Right renal pelvis (tissue), 4 donors: ENCODE measurements at regions not wholly inside any gene's neighbourhood (a gene's known extent, or its start where the extent isn't known, plus 50 kb on each side); places are given as distances from the start of the nearest gene placed in this dataset.
"Not testable (repeated sequence)": the region's sequence is repeated elsewhere in the genome, so short reads cannot be mapped to it uniquely, and the experiment has no call there.

ENCODE experiments used
- DNase-seq, 4 donors: peaks; one replicate each; pipeline ENCODE4 v3.0.0-alpha.2; 2013; ENCODE audit warnings: low read depth in 4 of 4, low spot score in 3 of 4, missing footprints in 1 of 4

- DNase-seq = no peak
Measured at GRCh38 chr5:86671536-86671935, 53.8 kb downstream of the COX7C start.

- no peak for DNase-seq
Measured at GRCh38 chr5:86674069-86674468, 56.3 kb downstream of the COX7C start.

DNA sequence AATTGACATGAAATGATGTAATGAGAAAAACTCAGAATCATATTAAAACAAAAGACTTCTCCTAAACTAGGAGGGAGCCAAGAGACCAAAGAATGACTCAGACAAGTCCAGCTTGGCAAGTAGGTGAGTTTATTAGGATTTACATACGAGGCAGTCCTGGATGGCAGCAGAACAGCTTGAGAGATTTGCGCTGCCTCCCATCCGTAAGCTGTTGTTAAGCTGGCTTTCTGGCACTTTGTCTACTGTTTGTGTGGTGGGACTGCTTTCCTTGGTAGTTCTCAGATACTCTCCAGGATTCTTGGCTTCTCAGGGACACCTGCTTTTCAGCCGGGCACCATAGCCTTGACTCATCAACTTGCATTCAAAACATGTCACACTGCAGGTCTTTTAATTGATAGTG lies 57.6 kb downstream of the COX7C start:
- no peak for DNase-seq

GRCh38 chr5:86679529-86679928 lies 61.8 kb downstream of the COX7C start:
- DNase-seq = peak; percentile 10 to 27 (median 22)

GRCh38 chr5:86679949-86680348 lies 62.2 kb downstream of the COX7C start:
- DNase-seq = no peak

DNA sequence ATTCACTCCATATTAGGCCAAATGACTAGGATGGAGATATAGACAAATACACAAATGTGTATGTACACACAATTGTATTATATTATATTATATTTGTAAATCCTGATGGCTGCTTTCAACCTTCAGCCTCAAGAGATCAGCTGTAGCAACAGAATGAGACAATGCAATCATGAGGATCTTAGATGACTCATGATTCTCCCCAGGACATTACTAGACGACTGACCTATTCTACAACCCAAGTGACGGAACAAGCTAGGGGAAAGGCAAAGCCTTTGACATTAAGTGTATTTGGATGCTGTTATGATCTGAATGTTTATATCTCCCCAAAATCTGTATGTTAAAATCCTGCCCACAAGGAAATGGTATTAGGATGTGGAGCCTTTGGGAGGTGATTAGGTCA lies 66.5 kb downstream of the COX7C start:
- no peak for DNase-seq

DNA sequence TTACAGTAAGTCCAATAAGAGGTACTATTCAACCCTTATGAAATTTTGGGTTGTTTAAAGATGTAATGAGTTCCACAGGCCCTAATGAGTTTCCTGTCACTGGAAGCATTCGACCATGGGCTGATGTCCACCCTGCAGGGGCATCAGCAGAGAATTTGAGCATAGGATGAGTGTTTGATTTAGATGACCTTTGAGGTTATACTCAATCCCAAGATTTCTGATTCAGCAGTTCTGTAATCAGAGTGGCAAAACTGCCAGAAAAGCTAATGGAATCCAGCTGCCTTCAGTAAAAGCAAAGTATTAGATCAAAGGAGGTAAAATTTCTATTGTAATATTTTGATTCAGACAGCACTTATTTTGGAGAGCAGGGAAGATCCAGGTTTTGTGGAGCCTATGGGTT lies 68.3 kb downstream of the COX7C start:
- DNase-seq = no peak

- DNase-seq = peak in 1 of 4 donors; percentile 52
Measured at GRCh38 chr5:86688406-86688805, 70.7 kb downstream of the COX7C start.

DNA sequence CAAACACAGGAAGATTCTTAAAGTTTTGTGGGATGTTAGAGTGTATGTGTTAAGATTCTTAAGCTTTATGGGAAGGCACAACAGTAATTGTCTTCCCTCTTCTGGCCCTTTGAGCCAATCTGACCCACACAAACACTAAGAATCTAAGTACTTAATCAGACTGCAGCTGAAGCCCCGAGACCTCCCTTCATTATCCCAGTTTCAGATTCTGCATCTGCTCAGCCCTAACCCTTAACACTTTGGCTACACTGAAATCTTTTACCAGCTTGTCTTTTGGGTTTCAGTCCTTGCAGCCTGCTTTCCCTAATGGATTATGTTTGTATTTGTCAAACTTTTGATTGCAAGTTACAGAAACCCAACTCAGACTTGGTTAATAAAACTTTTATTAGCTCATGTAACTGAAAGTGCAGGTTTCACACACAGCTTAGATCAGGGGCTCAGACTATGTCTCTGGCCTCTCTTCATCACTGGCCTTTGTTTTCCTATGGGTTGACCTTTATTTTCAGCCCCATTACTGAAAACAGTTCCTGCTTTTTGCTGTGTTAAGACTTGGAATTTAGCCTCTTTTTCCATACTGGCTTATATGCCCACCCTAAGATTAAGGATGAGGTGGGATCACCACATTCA lies 71.5 kb downstream of the COX7C start:
- no peak for DNase-seq

GRCh38 chr5:86709157-86709881 lies 91.6 kb downstream of the COX7C start:
- DNase-seq = no peak

DNA sequence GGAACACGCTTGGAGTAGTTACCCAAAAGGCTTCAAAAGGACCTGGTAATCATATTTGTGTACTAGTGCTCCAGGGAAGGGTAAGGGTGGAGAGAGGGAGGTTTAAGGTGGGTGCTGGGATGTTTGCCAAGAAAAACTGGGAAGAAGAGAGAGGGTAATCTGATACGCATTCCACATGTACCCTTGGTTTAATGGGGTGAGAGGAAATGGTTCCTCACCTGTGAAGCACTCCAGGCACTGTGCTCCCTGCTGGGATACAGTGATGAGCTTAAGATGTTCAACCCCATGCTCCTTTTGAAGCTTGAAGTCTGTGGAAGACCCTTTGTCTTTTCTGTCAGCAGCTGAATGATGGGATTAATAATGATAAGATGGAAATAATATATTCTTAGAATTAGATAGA lies 98.4 kb downstream of the COX7C start:
- no peak for DNase-seq

GRCh38 chr5:86731319-86732117 lies 113.8 kb downstream of the COX7C start:
- DNase-seq = not testable (repeated sequence)

DNA sequence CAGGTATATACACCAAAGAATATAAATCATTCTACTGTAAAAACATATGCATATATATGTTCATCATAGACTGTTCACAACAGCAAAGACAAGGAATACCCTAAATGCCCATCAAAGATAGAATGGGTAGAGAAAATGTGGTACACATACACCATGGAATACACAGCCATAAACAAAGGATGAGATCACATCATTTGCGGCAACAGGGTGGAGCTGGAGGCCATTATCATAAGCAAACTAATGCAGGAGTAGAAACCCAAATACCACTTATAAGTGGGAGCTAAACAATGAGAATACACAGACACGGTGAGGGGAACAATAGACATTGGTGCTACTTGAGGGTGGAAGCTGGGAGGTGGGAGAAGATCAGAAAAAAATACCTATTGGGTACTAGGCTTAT lies 117.6 kb downstream of the COX7C start:
- DNase-seq = no peak

GRCh38 chr5:86737579-86737978 lies 119.8 kb downstream of the COX7C start:
- DNase-seq = no peak

- DNase-seq = no peak
Measured at GRCh38 chr5:86748538-86749105, 130.9 kb downstream of the COX7C start.

DNA sequence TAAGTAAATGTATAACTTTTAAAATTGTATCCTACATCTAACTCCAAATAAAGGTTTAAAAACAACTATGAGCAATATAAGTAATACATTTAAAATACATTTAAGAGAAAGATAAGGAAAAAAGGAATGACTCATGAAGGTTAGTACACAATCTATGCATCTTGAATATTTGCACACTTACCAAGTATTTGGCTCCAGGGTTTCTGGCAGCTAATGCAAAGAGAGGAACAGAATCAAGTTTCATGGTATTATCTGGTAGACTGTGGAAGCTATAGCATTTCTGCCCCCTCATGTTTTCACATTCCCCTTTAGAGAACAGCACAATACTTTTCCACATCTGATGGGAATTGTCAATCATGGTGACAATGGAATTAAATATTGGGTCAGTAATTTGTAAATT lies 132.1 kb downstream of the COX7C start:
- no peak for DNase-seq

GRCh38 chr5:86756839-86757238 lies 139.1 kb downstream of the COX7C start:
- no peak for DNase-seq

DNA sequence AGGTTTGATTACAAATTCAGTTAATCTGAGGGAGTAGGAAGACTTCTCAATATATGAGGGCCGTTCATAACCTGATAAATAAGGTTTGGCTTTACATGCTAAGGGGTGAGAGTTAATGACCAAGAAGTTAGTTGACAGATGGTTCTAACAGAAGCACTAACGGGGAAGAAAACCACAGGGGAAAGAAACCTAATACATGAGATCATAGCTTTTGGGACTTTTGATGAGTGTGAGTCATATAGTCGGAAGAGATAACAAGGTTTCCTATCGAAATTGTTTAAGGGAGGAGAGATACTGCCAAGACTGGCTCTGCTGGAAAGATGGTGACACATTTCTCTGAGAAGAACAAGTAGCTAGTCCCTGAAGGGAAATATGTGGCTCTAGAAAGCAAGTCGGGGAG lies 140.1 kb downstream of the COX7C start:
- no peak for DNase-seq

DNA sequence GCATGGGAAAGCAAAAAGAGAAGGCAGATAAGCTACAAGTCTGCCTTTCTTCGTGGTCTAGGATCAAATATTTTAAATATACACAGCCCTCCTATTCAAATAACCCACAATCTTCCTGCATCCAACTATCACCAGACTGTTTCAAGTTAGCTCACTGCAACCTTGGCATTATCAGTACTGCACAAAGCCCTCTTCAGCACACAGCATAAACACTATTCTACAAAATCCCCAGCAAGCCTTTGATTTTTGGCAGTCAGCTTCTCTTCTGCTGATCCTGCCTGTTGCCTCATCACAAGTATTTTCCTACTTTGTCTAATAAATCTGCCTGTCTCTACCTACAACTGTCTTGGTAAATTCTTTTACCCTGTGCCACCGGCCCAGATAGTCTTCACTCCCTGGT lies 142.9 kb downstream of the COX7C start:
- no peak for DNase-seq

GRCh38 chr5:86763929-86764328 lies 146.2 kb downstream of the COX7C start:
- no peak for DNase-seq

- no peak for DNase-seq
Measured at GRCh38 chr5:86765778-86766502, 148.2 kb downstream of the COX7C start.
